Testis (tissue), 2 donors: ENCODE measurements at regions not wholly inside any gene's neighbourhood (a gene's known extent, or its start where the extent isn't known, plus 50 kb on each side); places are given as distances from the start of the nearest gene placed in this dataset.

ENCODE experiments used
- POLR2A ChIP-seq: fragments of 450-650 bp; IDR thresholded peaks from one replicate; pipeline ENCODE4 v1.6.1; 2017; ENCODE audit warnings: antibody characterized with exemption, mild to moderate bottlenecking, moderate library complexity
- TF ChIP-seq, protein P1 (sequence below), 3 experiments: fragments of 450-650 bp in 2 of 3; fragments of 200-600 bp in 1 of 3; sonication (generic) in 1 of 3; IDR thresholded peaks; one replicate each; pipeline ENCODE4 v1.5.1; 2016 to 2019; ENCODE audit warnings: antibody characterized with exemption in 3 of 3, mild to moderate bottlenecking in 2 of 3, moderate library complexity in 1 of 3

DNA sequence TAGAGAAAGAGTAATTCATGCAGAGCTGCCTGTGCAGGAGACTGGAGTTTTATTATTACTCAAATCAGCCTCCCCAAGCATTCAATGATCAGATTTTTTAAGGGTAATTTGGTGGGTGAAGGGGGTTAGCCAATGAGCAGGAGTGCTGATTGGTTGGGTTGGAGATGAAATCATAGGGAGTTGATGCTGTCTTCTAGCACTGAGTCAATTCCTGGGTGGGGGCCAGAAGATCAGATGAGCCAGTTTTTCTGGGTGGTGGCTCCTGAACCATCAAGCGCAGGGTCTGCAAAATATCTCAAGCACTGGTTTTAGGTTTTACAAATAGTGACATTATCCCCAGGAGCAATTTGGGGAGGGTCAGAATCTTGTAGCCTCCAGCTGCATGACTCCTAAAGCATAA lies 312.8 kb upstream of the THSD7B start:
- TF ChIP-seq, protein P1, sequence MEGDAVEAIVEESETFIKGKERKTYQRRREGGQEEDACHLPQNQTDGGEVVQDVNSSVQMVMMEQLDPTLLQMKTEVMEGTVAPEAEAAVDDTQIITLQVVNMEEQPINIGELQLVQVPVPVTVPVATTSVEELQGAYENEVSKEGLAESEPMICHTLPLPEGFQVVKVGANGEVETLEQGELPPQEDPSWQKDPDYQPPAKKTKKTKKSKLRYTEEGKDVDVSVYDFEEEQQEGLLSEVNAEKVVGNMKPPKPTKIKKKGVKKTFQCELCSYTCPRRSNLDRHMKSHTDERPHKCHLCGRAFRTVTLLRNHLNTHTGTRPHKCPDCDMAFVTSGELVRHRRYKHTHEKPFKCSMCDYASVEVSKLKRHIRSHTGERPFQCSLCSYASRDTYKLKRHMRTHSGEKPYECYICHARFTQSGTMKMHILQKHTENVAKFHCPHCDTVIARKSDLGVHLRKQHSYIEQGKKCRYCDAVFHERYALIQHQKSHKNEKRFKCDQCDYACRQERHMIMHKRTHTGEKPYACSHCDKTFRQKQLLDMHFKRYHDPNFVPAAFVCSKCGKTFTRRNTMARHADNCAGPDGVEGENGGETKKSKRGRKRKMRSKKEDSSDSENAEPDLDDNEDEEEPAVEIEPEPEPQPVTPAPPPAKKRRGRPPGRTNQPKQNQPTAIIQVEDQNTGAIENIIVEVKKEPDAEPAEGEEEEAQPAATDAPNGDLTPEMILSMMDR (IDR thresholded peaks at IDR 0.05): no peak
- TF ChIP-seq POLR2A: no peak
